Thyroid gland (tissue), 4 donors: ENCODE measurements at regions not wholly inside any gene's neighbourhood (a gene's known extent, or its start where the extent isn't known, plus 50 kb on each side); places are given as distances from the start of the nearest gene placed in this dataset.
"Not testable (repeated sequence)": the region's sequence is repeated elsewhere in the genome, so short reads cannot be mapped to it uniquely, and the experiment has no call there.

ENCODE experiments used
- POLR2A ChIP-seq, 2 donors: fragments of 450-650 bp; IDR thresholded peaks; one replicate each; pipeline ENCODE4 v1.6.1; 2017; ENCODE audit warnings: antibody characterized with exemption in 2 of 2, mild to moderate bottlenecking in 2 of 2, moderate library complexity in 1 of 2
- TF ChIP-seq, protein P1 (sequence below), 6 experiments: fragments of 200-600 bp in 3 of 6; fragments of 450-650 bp in 3 of 6; sonication (generic) in 3 of 6; IDR thresholded peaks; one replicate each; pipeline ENCODE4 v1.5.1; 2016 to 2019; ENCODE audit warnings: antibody characterized with exemption in 6 of 6, mild to moderate bottlenecking in 2 of 6, inconsistent platforms in 1 of 6, moderate library complexity in 1 of 6

- TF ChIP-seq, protein P1, sequence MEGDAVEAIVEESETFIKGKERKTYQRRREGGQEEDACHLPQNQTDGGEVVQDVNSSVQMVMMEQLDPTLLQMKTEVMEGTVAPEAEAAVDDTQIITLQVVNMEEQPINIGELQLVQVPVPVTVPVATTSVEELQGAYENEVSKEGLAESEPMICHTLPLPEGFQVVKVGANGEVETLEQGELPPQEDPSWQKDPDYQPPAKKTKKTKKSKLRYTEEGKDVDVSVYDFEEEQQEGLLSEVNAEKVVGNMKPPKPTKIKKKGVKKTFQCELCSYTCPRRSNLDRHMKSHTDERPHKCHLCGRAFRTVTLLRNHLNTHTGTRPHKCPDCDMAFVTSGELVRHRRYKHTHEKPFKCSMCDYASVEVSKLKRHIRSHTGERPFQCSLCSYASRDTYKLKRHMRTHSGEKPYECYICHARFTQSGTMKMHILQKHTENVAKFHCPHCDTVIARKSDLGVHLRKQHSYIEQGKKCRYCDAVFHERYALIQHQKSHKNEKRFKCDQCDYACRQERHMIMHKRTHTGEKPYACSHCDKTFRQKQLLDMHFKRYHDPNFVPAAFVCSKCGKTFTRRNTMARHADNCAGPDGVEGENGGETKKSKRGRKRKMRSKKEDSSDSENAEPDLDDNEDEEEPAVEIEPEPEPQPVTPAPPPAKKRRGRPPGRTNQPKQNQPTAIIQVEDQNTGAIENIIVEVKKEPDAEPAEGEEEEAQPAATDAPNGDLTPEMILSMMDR (IDR thresholded peaks at IDR 0.05): not testable (repeated sequence)
- not testable (repeated sequence) for TF ChIP-seq POLR2A (IDR thresholded peaks at IDR 0.05)
Measured at GRCh38 chr7:27457603-27458565, 204.8 kb downstream of the HIBADH start.
